ENCODE measurements at regions not wholly inside any gene's neighbourhood (a gene's known extent, or its start where the extent isn't known, plus 50 kb on each side); places are given as distances from the start of the nearest gene placed in this dataset.

DNA sequence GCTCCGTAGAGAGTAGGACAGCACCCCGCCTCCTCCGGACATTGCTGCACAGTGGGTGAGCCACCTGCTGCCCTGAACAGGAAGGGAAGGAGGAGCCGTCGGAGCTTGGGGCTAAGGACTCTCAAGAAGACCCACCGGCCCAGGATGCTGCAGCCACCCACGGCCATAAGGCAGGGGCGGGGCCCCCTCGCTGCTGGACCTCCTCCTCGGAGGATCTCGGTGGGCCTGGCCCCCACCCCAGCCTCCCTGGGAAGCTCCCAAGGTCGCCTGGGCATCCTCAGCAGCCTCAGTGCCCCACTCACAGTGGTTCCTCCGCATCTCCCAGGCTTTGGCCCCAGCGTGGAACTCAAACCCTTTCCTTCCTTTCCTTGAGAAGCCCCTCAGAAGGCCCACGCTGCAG, 68.6 kb upstream of the DIO3 start (continued):
- no peak for TF ChIP-seq CBX3 (IDR thresholded peaks at IDR 0.05; ENCODE audit: low read depth)
- no peak for TF ChIP-seq EGR1 (IDR thresholded peaks at IDR 0.05; ENCODE audit: low read depth)
- TF ChIP-seq ELF1 (IDR thresholded peaks at IDR 0.05; ENCODE audit: borderline replicate concordance, low read depth): no peak
- TF ChIP-seq CEBPB (IDR thresholded peaks at IDR 0.05; ENCODE audit: low read depth): no peak
- TF ChIP-seq SIN3A (IDR thresholded peaks at IDR 0.05; ENCODE audit: low read depth): no peak
- no peak for TF ChIP-seq POLR2AphosphoS5 (IDR thresholded peaks at IDR 0.05; ENCODE audit: low read depth, low read length)

DNA sequence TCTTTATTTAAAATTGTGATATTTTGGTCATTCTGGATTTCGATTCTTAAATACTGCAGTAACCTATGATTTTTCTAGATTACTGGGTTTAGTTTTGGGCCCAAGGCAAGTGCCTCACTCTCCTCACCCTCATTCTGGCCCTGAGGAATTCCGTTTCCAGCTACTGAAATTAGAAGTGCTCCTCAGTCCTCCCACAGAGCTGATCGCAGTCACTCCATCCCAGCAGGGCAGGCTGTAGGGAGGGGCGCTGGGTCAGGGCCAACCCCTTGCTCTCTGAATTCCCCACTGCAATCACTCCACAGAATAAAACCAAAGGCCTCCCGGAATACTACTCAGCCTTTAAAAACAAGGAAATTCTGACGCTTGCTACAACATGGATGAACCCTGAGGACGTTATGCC, 66.5 kb upstream of the DIO3 start:
- Histone ChIP-seq H3K9me2 (ENCODE audit: insufficient read depth) (no peaks in the 10 kb centered on the region), H3K4me1 (ENCODE audit: control insufficient read depth in 1 of 2, insufficient read depth in 2 of 2, low read length in 2 of 2) (no peaks in the 10 kb centered on the region), H3K4me2 (ENCODE audit: low read length) (no peak overlapping the region), H4K20me1 (ENCODE audit: insufficient read depth) (no peaks in the 10 kb centered on the region), H3K27me3 (ENCODE audit: insufficient read depth, low read length) (no peaks in the 10 kb centered on the region), H3K9me3 (ENCODE audit: control insufficient read depth in 1 of 2, insufficient read depth in 1 of 2, low read depth in 1 of 2, low read length in 2 of 2) (no peaks in the 10 kb centered on the region), H3K36me3 (ENCODE audit: control insufficient read depth in 1 of 2, insufficient read depth in 2 of 2, low read length in 2 of 2) (no peaks in the 10 kb centered on the region), H3K79me2 (ENCODE audit: insufficient read depth, low read length) (no peaks in the 10 kb centered on the region), H3K4me3 (replicated peaks in 1 of 2; ENCODE audit: low read depth in 1 of 2, low read length in 2 of 2) (no peak overlapping the region), H3K9ac (ENCODE audit: low read length) (no peak overlapping the region), H2AFZ (ENCODE audit: low read depth, low read length, poor library complexity, severe bottlenecking) (no peak overlapping the region), H3K27ac (ENCODE audit: low read depth, low read length) (no peak overlapping the region)
- RAD21 ChIA-PET (ENCODE audit: low non-redundant PET in 1 of 2, low total read pairs in 2 of 2, uncharacterized antibody in 2 of 2, unreplicated experiment in 2 of 2): no interaction called here
- intact Hi-C loops (cut with micrococcal nuclease): no loop called here
- TF ChIP-seq EZH2phosphoT487 (IDR thresholded peaks at IDR 0.05; ENCODE audit: borderline replicate concordance): no peak
- TF ChIP-seq POLR2AphosphoS5 (IDR thresholded peaks at IDR 0.05; ENCODE audit: low read depth, low read length): no peak
- no peak for TF ChIP-seq ELF1 (IDR thresholded peaks at IDR 0.05; ENCODE audit: borderline replicate concordance, low read depth)
- POLR2A ChIA-PET: no interaction called here
- CTCF ChIA-PET: no interaction called here
- no TSS peak for BruUV-seq (replicated peaks)
- DNase-seq (ENCODE audit: low read depth, low spot score) (no peak), ATAC-seq (no peak)

DNA sequence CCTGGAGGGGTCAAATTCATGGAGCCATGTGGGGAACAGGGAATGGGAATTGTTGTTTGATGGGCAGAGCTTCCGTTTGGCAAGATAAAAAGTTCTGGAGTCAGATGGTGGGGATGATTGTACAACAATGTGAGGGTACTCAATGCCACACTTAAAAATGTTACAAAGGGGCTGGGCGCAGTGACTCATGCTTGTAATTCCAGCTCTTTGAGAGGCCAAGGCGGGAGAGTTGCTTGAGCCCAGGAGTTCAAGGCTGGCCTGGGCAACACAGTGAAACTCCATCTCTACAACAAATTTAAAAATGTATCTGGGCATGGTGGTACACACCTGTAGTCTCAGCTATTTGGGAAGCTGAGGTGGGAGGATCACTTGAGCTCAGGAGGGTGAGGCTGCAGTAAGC, 66.0 kb upstream of the DIO3 start:
- no peaks in the 10 kb centered on the region for H3K9me3 ChIP-seq (ENCODE audit: control insufficient read depth in 1 of 2, insufficient read depth in 1 of 2, low read depth in 1 of 2, low read length in 2 of 2)
- no peaks in the 10 kb centered on the region for H3K36me3 ChIP-seq (ENCODE audit: control insufficient read depth in 1 of 2, insufficient read depth in 2 of 2, low read length in 2 of 2)
- ChIA-PET POLR2A (no interaction called here), CTCF (no interaction called here), RAD21 (ENCODE audit: low non-redundant PET in 1 of 2, low total read pairs in 2 of 2, uncharacterized antibody in 2 of 2, unreplicated experiment in 2 of 2) (no interaction called here)
- no peak overlapping the region for H3K27ac ChIP-seq (ENCODE audit: low read depth, low read length)
- H3K4me3 ChIP-seq (replicated peaks in 1 of 2; ENCODE audit: low read depth in 1 of 2, low read length in 2 of 2): no peak overlapping the region
- H4K20me1 ChIP-seq (ENCODE audit: insufficient read depth): no peaks in the 10 kb centered on the region
- no peak overlapping the region for H2AFZ ChIP-seq (ENCODE audit: low read depth, low read length, poor library complexity, severe bottlenecking)
- H3K4me2 ChIP-seq (ENCODE audit: low read length): no peak overlapping the region
- BruUV-seq (replicated peaks): no TSS peak
- H3K4me1 ChIP-seq (ENCODE audit: control insufficient read depth in 1 of 2, insufficient read depth in 2 of 2, low read length in 2 of 2): no peaks in the 10 kb centered on the region
- no peaks in the 10 kb centered on the region for H3K9me2 ChIP-seq (ENCODE audit: insufficient read depth)
- DNase-seq (ENCODE audit: low read depth, low spot score): no peak
- no peak for ATAC-seq
- no peaks in the 10 kb centered on the region for H3K27me3 ChIP-seq (ENCODE audit: insufficient read depth, low read length)
- no peak overlapping the region for H3K9ac ChIP-seq (ENCODE audit: low read length)
- intact Hi-C loops (cut with micrococcal nuclease): no loop called here
- H3K79me2 ChIP-seq (ENCODE audit: insufficient read depth, low read length): no peaks in the 10 kb centered on the region
- TF ChIP-seq SRF (IDR thresholded peaks at IDR 0.05; ENCODE audit: low read depth) (no peak), ZNF274 (IDR thresholded peaks at IDR 0.05; ENCODE audit: low read depth, low read length) (no peak), SIN3A (IDR thresholded peaks at IDR 0.05; ENCODE audit: low read depth) (no peak), TCF7L2 (IDR thresholded peaks at IDR 0.05; ENCODE audit: borderline replicate concordance, extremely low read depth, insufficient read depth, insufficient read length) (no peak), CBX3 (IDR thresholded peaks at IDR 0.05; ENCODE audit: low read depth) (no peak), RAD21 (IDR thresholded peaks at IDR 0.05; ENCODE audit: low read depth) (no peak), ELF1 (IDR thresholded peaks at IDR 0.05; ENCODE audit: borderline replicate concordance, low read depth) (no peak), EGR1 (IDR thresholded peaks at IDR 0.05; ENCODE audit: low read depth) (no peak)
- TF ChIP-seq, protein P1, sequence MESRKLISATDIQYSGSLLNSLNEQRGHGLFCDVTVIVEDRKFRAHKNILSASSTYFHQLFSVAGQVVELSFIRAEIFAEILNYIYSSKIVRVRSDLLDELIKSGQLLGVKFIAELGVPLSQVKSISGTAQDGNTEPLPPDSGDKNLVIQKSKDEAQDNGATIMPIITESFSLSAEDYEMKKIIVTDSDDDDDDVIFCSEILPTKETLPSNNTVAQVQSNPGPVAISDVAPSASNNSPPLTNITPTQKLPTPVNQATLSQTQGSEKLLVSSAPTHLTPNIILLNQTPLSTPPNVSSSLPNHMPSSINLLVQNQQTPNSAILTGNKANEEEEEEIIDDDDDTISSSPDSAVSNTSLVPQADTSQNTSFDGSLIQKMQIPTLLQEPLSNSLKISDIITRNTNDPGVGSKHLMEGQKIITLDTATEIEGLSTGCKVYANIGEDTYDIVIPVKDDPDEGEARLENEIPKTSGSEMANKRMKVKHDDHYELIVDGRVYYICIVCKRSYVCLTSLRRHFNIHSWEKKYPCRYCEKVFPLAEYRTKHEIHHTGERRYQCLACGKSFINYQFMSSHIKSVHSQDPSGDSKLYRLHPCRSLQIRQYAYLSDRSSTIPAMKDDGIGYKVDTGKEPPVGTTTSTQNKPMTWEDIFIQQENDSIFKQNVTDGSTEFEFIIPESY (IDR thresholded peaks at IDR 0.05; ENCODE audit: extremely low read depth, insufficient replicate concordance, low read length): no peak
- TF ChIP-seq, protein P2, sequence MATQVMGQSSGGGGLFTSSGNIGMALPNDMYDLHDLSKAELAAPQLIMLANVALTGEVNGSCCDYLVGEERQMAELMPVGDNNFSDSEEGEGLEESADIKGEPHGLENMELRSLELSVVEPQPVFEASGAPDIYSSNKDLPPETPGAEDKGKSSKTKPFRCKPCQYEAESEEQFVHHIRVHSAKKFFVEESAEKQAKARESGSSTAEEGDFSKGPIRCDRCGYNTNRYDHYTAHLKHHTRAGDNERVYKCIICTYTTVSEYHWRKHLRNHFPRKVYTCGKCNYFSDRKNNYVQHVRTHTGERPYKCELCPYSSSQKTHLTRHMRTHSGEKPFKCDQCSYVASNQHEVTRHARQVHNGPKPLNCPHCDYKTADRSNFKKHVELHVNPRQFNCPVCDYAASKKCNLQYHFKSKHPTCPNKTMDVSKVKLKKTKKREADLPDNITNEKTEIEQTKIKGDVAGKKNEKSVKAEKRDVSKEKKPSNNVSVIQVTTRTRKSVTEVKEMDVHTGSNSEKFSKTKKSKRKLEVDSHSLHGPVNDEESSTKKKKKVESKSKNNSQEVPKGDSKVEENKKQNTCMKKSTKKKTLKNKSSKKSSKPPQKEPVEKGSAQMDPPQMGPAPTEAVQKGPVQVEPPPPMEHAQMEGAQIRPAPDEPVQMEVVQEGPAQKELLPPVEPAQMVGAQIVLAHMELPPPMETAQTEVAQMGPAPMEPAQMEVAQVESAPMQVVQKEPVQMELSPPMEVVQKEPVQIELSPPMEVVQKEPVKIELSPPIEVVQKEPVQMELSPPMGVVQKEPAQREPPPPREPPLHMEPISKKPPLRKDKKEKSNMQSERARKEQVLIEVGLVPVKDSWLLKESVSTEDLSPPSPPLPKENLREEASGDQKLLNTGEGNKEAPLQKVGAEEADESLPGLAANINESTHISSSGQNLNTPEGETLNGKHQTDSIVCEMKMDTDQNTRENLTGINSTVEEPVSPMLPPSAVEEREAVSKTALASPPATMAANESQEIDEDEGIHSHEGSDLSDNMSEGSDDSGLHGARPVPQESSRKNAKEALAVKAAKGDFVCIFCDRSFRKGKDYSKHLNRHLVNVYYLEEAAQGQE (IDR thresholded peaks at IDR 0.05; ENCODE audit: low read depth): no peak
